ENCODE measurements at regions not wholly inside any gene's neighbourhood (a gene's known extent, or its start where the extent isn't known, plus 50 kb on each side); places are given as distances from the start of the nearest gene placed in this dataset.
"Not testable (repeated sequence)": the region's sequence is repeated elsewhere in the genome, so short reads cannot be mapped to it uniquely, and the experiment has no call there.

DNA sequence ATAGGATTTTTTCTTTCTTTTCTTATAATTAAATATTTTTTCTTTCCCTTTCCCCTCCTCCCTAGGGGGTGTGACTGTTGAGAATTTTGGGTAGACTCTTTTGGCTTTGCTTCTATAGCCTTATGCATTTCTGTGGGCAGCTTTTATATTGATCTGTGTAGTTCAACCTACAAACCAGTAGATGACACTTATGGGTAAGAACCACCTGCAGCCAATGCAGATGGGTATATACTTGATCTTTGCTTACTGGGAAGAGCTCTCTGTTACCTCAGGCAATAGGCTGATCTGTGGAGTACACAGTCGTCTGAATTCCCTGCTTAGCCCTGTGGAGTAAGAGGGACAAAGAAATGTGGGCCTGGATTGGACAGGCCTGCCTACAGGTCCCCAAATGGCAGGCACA lies 102.7 kb upstream of the STARD4 start:
- no peak; the same call in 1 of the 2 replicates for ATAC-seq
- H3K9me3 Mint-ChIP-seq, result peaks cover 20% of the 10 kb centered on the region
- no peak overlapping the region for H3K27ac Mint-ChIP-seq
- H3K27me3 Mint-ChIP-seq (ENCODE audit: low read depth), result no peaks in the 10 kb centered on the region; the same call in 1 of the 2 replicates
- TF ChIP-seq, protein P1, sequence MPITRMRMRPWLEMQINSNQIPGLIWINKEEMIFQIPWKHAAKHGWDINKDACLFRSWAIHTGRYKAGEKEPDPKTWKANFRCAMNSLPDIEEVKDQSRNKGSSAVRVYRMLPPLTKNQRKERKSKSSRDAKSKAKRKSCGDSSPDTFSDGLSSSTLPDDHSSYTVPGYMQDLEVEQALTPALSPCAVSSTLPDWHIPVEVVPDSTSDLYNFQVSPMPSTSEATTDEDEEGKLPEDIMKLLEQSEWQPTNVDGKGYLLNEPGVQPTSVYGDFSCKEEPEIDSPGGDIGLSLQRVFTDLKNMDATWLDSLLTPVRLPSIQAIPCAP (CRISPR knock-in tag; IDR thresholded peaks at IDR 0.05), result no peak
- TF ChIP-seq NFYB (CRISPR knock-in tag; conservative IDR thresholded peaks at IDR 0.05; ENCODE audit: low read depth) (no peak), PREB (CRISPR knock-in tag; IDR thresholded peaks at IDR 0.05; ENCODE audit: borderline replicate concordance) (no peak), ZNF423 (CRISPR knock-in tag; IDR thresholded peaks at IDR 0.05) (no peak), SMAD3 (CRISPR knock-in tag; IDR thresholded peaks at IDR 0.05; ENCODE audit: borderline replicate concordance) (no peak), NFE2L1 (CRISPR knock-in tag; IDR thresholded peaks at IDR 0.05) (no peak), PRRX2 (CRISPR knock-in tag; IDR thresholded peaks at IDR 0.05) (no peak), JAZF1 (CRISPR knock-in tag; IDR thresholded peaks at IDR 0.05) (no peak), ZNF317 (CRISPR knock-in tag; IDR thresholded peaks at IDR 0.05; ENCODE audit: borderline replicate concordance, low read depth) (no peak), MLX (CRISPR knock-in tag; IDR thresholded peaks at IDR 0.05) (no peak), FOXJ3 (CRISPR knock-in tag; IDR thresholded peaks at IDR 0.05; ENCODE audit: borderline replicate concordance) (no peak), MYBL2 (CRISPR knock-in tag; IDR thresholded peaks at IDR 0.05) (no peak), CREM (CRISPR knock-in tag; IDR thresholded peaks at IDR 0.05) (no peak), ZNF219 (CRISPR knock-in tag; IDR thresholded peaks at IDR 0.05; ENCODE audit: borderline replicate concordance) (no peak), ELF4 (CRISPR knock-in tag; IDR thresholded peaks at IDR 0.05; ENCODE audit: low read depth) (no peak)
- TF ChIP-seq, protein P2, sequence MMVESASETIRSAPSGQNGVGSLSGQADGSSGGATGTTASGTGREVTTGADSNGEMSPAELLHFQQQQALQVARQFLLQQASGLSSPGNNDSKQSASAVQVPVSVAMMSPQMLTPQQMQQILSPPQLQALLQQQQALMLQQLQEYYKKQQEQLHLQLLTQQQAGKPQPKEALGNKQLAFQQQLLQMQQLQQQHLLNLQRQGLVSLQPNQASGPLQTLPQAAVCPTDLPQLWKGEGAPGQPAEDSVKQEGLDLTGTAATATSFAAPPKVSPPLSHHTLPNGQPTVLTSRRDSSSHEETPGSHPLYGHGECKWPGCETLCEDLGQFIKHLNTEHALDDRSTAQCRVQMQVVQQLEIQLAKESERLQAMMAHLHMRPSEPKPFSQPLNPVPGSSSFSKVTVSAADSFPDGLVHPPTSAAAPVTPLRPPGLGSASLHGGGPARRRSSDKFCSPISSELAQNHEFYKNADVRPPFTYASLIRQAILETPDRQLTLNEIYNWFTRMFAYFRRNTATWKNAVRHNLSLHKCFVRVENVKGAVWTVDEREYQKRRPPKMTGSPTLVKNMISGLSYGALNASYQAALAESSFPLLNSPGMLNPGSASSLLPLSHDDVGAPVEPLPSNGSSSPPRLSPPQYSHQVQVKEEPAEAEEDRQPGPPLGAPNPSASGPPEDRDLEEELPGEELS (CRISPR knock-in tag; IDR thresholded peaks at IDR 0.05), result no peak
- TF ChIP-seq, protein P3, sequence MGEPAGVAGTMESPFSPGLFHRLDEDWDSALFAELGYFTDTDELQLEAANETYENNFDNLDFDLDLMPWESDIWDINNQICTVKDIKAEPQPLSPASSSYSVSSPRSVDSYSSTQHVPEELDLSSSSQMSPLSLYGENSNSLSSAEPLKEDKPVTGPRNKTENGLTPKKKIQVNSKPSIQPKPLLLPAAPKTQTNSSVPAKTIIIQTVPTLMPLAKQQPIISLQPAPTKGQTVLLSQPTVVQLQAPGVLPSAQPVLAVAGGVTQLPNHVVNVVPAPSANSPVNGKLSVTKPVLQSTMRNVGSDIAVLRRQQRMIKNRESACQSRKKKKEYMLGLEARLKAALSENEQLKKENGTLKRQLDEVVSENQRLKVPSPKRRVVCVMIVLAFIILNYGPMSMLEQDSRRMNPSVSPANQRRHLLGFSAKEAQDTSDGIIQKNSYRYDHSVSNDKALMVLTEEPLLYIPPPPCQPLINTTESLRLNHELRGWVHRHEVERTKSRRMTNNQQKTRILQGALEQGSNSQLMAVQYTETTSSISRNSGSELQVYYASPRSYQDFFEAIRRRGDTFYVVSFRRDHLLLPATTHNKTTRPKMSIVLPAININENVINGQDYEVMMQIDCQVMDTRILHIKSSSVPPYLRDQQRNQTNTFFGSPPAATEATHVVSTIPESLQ (CRISPR knock-in tag; IDR thresholded peaks at IDR 0.05), result no peak
- no peaks in the 10 kb centered on the region for H3K4me1 Mint-ChIP-seq
- no peak for DNase-seq (ENCODE audit: low spot score)
- peaks cover 3% of the 10 kb centered on the region for H3K36me3 Mint-ChIP-seq
- ChIA-PET POLR2A (no interaction called here), CTCF (interaction anchor here (1.1 to 1.3 kb wide), 2 partner anchors 18 to 64 kb away, joined by 3 read pairs; no protein-coding TSS in a partner anchor)
- no peak overlapping the region for H3K4me3 Mint-ChIP-seq

- H3K27me3 Mint-ChIP-seq (ENCODE audit: low read depth); CTCF ChIA-PET; H3K27ac Mint-ChIP-seq; H3K36me3 Mint-ChIP-seq; DNase-seq (ENCODE audit: low spot score); POLR2A ChIA-PET; H3K4me1 Mint-ChIP-seq; ATAC-seq; H3K4me3 Mint-ChIP-seq: not testable (repeated sequence)
- H3K9me3 Mint-ChIP-seq, result peaks cover 24% of the 10 kb centered on the region
Observed at GRCh38 chr5:111612013-111612630, 99.8 kb upstream of the STARD4 start.
